HCT116 (cell line): ENCODE measurements at regions not wholly inside any gene's neighbourhood (a gene's known extent, or its start where the extent isn't known, plus 50 kb on each side); places are given as distances from the start of the nearest gene placed in this dataset.

Experiments
- CEBPB ChIP-seq: IDR thresholded peaks from 2 replicates; pipeline ENCODE4 v1.6.1; 2012; ENCODE audit warnings: low read depth
- CTCF ChIP-seq, 3 experiments: fragments of 200-600 bp in 1 of 3; sonication (generic) in 1 of 3; IDR thresholded peaks in 2 of 3; conservative IDR thresholded peaks in 1 of 3; 2 replicates each; pipeline ENCODE4 v1.5.1; 2012 to 2017; ENCODE audit warnings: low read depth in 2 of 3, low read length in 2 of 3, antibody characterized with exemption in 1 of 3, borderline replicate concordance in 1 of 3, control low read depth in 1 of 3, mild to moderate bottlenecking in 1 of 3, mixed read lengths in 1 of 3, mixed run types in 1 of 3, moderate library complexity in 1 of 3; ENCODE audit not compliant: insufficient read depth in 1 of 3
- EGR1 ChIP-seq: IDR thresholded peaks from 2 replicates; pipeline ENCODE4 v1.6.1; 2012; ENCODE audit warnings: low read depth
- EZH2 ChIP-seq: fragments of 200-600 bp; sonication (generic); IDR thresholded peaks from 2 replicates; pipeline ENCODE4 v1.6.1; 2017; ENCODE audit warnings: antibody characterized with exemption, mixed run types
- JUND ChIP-seq: IDR thresholded peaks from 2 replicates; pipeline ENCODE4 v1.6.1; 2012
- RAD21 ChIP-seq: IDR thresholded peaks from 2 replicates; pipeline ENCODE4 v1.6.1; 2012; ENCODE audit warnings: low read depth, mild to moderate bottlenecking

DNA sequence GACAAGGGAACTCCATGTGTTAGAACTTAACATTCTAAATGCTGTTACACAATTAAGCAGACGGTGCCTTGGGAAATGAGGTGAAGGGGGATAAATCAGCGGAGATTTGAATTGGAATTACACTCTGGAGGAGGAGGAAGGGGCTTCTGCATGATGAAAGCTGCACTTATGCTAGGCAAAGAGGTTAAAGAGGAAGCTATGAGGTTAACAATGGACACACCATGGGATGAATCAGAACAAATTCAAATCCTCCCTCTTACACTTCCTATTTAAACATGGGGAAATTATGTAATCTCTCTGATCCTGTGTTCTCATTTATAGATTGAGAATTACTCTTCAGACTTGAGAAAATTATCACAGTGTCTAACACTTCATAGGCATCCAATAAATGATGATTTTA is 121.5 kb upstream of the SIX2 start:
- no peak for TF ChIP-seq EGR1
- no peak for TF ChIP-seq CTCF (IDR thresholded peaks at IDR 0.05 in 2 of 3, conservative IDR thresholded peaks at IDR 0.05 in 1 of 3; ENCODE audit: borderline replicate concordance in 1 of 3, insufficient read depth in 1 of 3, low read depth in 2 of 3, low read length in 2 of 3)
- no peak for TF ChIP-seq EZH2
- TF ChIP-seq JUND = no peak
- no peak for TF ChIP-seq RAD21
- no peak for TF ChIP-seq CEBPB
